ENCODE measurements at regions not wholly inside any gene's neighbourhood (a gene's known extent, or its start where the extent isn't known, plus 50 kb on each side); places are given as distances from the start of the nearest gene placed in this dataset.

- no peak for TF ChIP-seq CTCF (IDR thresholded peaks at IDR 0.05; ENCODE audit: insufficient read depth, low read depth, low read length, missing control alignments)
- DNase-seq (ENCODE audit: low read depth), result no peak
- H3K4me3 ChIP-seq (ENCODE audit: low read depth, low read length), result no peak overlapping the region
Measured at GRCh38 chr18:28781616-28782362, 604.9 kb upstream of the CDH2 start.

- DNase-seq (ENCODE audit: low read depth), result no peak
- no peak for TF ChIP-seq CTCF (IDR thresholded peaks at IDR 0.05; ENCODE audit: insufficient read depth, low read depth, low read length, missing control alignments)
- no peak overlapping the region for H3K4me3 ChIP-seq (ENCODE audit: low read depth, low read length)
Measured at GRCh38 chr18:28778706-28779105, 601.8 kb upstream of the CDH2 start.

GRCh38 chr18:28777756-28778155 is 600.8 kb upstream of the CDH2 start:
- TF ChIP-seq CTCF (IDR thresholded peaks at IDR 0.05; ENCODE audit: insufficient read depth, low read depth, low read length, missing control alignments), result no peak
- H3K4me3 ChIP-seq (ENCODE audit: low read depth, low read length), result no peak overlapping the region
- DNase-seq (ENCODE audit: low read depth), result no peak

GRCh38 chr18:28771849-28772248 is 594.9 kb upstream of the CDH2 start:
- DNase-seq (ENCODE audit: low read depth), result no peak
- TF ChIP-seq CTCF (IDR thresholded peaks at IDR 0.05; ENCODE audit: insufficient read depth, low read depth, low read length, missing control alignments), result no peak
- no peak overlapping the region for H3K4me3 ChIP-seq (ENCODE audit: low read depth, low read length)

GRCh38 chr18:28768791-28769768 is 592.1 kb upstream of the CDH2 start:
- H3K4me3 ChIP-seq (ENCODE audit: low read depth, low read length), result no peak overlapping the region
- no peak for TF ChIP-seq CTCF (IDR thresholded peaks at IDR 0.05; ENCODE audit: insufficient read depth, low read depth, low read length, missing control alignments)
- DNase-seq (ENCODE audit: low read depth), result no peak

GRCh38 chr18:28767727-28768211 is 590.8 kb upstream of the CDH2 start:
- no peak overlapping the region for H3K4me3 ChIP-seq (ENCODE audit: low read depth, low read length)
- no peak for TF ChIP-seq CTCF (IDR thresholded peaks at IDR 0.05; ENCODE audit: insufficient read depth, low read depth, low read length, missing control alignments)
- DNase-seq (ENCODE audit: low read depth), result no peak

Data from GM12865 (cell line).